H9 (cell line): ENCODE measurements at regions not wholly inside any gene's neighbourhood (a gene's known extent, or its start where the extent isn't known, plus 50 kb on each side); places are given as distances from the start of the nearest gene placed in this dataset.

ENCODE experiments used
- DNase-seq: peaks from one replicate; pipeline ENCODE4 v3.0.0-alpha.2; 2017
- H2AFZ ChIP-seq: one replicate; pipeline ENCODE4 v1.6.1; 2013; ENCODE audit warnings: mild to moderate bottlenecking, low read length, control low read depth, moderate library complexity
- H2AK5ac ChIP-seq: 2 replicates; pipeline ENCODE4 v1.6.1; 2013; ENCODE audit warnings: low read length, control low read depth, mixed read lengths; ENCODE audit not compliant: insufficient read length
- H2BK120ac ChIP-seq: one replicate; pipeline ENCODE4 v1.6.1; 2013; ENCODE audit warnings: low read depth, mild to moderate bottlenecking, low read length, control low read depth, inconsistent platforms; ENCODE audit not compliant: poor library complexity, severe bottlenecking
- H2BK12ac ChIP-seq: 2 replicates; pipeline ENCODE4 v1.6.1; 2013; ENCODE audit warnings: low read length, control low read depth, mixed read lengths, low read depth; ENCODE audit not compliant: insufficient read length
- H2BK15ac ChIP-seq: 2 replicates; pipeline ENCODE4 v1.6.1; 2013; ENCODE audit warnings: low read depth, low read length, control low read depth
- H2BK20ac ChIP-seq: one replicate; pipeline ENCODE4 v1.6.1; 2013; ENCODE audit warnings: low read depth, mild to moderate bottlenecking, low read length, control low read depth, inconsistent platforms; ENCODE audit not compliant: poor library complexity, severe bottlenecking
- H2BK5ac ChIP-seq: 2 replicates; pipeline ENCODE4 v1.6.1; 2013; ENCODE audit warnings: low read length, control low read depth, mixed read lengths; ENCODE audit not compliant: insufficient read length
- H3K14ac ChIP-seq: 2 replicates; pipeline ENCODE4 v1.6.1; 2013; ENCODE audit warnings: low read length, control low read depth; ENCODE audit not compliant: insufficient read depth
- H3K18ac ChIP-seq: 2 replicates; pipeline ENCODE4 v1.6.1; 2013; ENCODE audit warnings: low read depth, mild to moderate bottlenecking, mixed read lengths, low read length, control low read depth; ENCODE audit not compliant: insufficient read length
- H3K23ac ChIP-seq: 2 replicates; pipeline ENCODE4 v1.6.1; 2013; ENCODE audit warnings: low read length, control low read depth, mixed read lengths, low read depth; ENCODE audit not compliant: insufficient read length
- H3K23me2 ChIP-seq: 2 replicates; pipeline ENCODE4 v1.6.1; 2013; ENCODE audit warnings: low read depth, mild to moderate bottlenecking, mixed read lengths, low read length, control low read depth; ENCODE audit not compliant: insufficient read length, poor library complexity, severe bottlenecking
- H3K27ac ChIP-seq: 2 replicates; pipeline ENCODE4 v1.5.1; 2013; ENCODE audit warnings: low read length, control low read depth, mixed read lengths, low read depth; ENCODE audit not compliant: insufficient read length
- H3K27me3 ChIP-seq: 2 replicates; pipeline ENCODE4 v1.6.1; 2013; ENCODE audit warnings: low read length, control low read depth, inconsistent platforms; ENCODE audit not compliant: insufficient read depth
- H3K4ac ChIP-seq: 2 replicates; pipeline ENCODE4 v1.6.1; 2013; ENCODE audit warnings: low read depth, mild to moderate bottlenecking, control low read depth, inconsistent platforms, low read length, moderate library complexity
- H3K4me1 ChIP-seq: 2 replicates; pipeline ENCODE4 v1.6.1; 2013; ENCODE audit warnings: low read length, control low read depth, inconsistent platforms; ENCODE audit not compliant: insufficient read depth
- H3K4me2 ChIP-seq: 2 replicates; pipeline ENCODE4 v1.6.1; 2013; ENCODE audit warnings: low read length, control low read depth, mixed read lengths; ENCODE audit not compliant: insufficient read length, insufficient read depth
- H3K56ac ChIP-seq: 2 replicates; pipeline ENCODE4 v1.6.1; 2013; ENCODE audit warnings: low read depth, mild to moderate bottlenecking, mixed read lengths, low read length, control low read depth; ENCODE audit not compliant: insufficient read length
- H3K79me1 ChIP-seq: 2 replicates; pipeline ENCODE4 v1.6.1; 2013; ENCODE audit warnings: low read depth, mild to moderate bottlenecking, moderate library complexity, low read length, control low read depth, inconsistent platforms; ENCODE audit not compliant: insufficient read depth, poor library complexity, severe bottlenecking
- H3K79me2 ChIP-seq: 2 replicates; pipeline ENCODE4 v1.6.1; 2013; ENCODE audit warnings: low read length, control low read depth, inconsistent platforms; ENCODE audit not compliant: insufficient read depth
- H3K9ac ChIP-seq: 2 replicates; pipeline ENCODE4 v1.6.1; 2013; ENCODE audit warnings: low read length, control low read depth, mixed read lengths; ENCODE audit not compliant: insufficient read length; ENCODE audit errors: extremely low read depth
- H3K9me3 ChIP-seq: one replicate; pipeline ENCODE4 v1.6.1; 2013; ENCODE audit warnings: low read depth, low read length, inconsistent platforms; ENCODE audit not compliant: control insufficient read depth
- H3T11ph ChIP-seq: one replicate; pipeline ENCODE4 v1.6.1; 2013; ENCODE audit warnings: mild to moderate bottlenecking, low read length, control low read depth, inconsistent platforms
- H4K20me1 ChIP-seq: one replicate; pipeline ENCODE4 v1.6.1; 2013; ENCODE audit not compliant: control insufficient read depth, insufficient read length, insufficient read depth
- H4K5ac ChIP-seq: 2 replicates; pipeline ENCODE4 v1.6.1; 2013; ENCODE audit warnings: low read depth, mild to moderate bottlenecking, mixed read lengths, low read length, control low read depth; ENCODE audit not compliant: insufficient read length
- H4K8ac ChIP-seq: replicated peaks from 2 replicates; pipeline ENCODE4 v1.6.1; 2013; ENCODE audit warnings: low read length, control low read depth, mixed read lengths, low read depth; ENCODE audit not compliant: insufficient read length
- H4K91ac ChIP-seq: 2 replicates; pipeline ENCODE4 v1.6.1; 2013; ENCODE audit warnings: low read depth, mild to moderate bottlenecking, moderate library complexity, mixed read lengths, low read length, control low read depth; ENCODE audit not compliant: insufficient read length
- H3K27ac Mint-ChIP-seq, 3 experiments: 2 replicates in 2 of 3; 3 replicates in 1 of 3; pipeline ENCODE4 v1.8.0; 2020 to 2021; ENCODE audit warnings: mixed read lengths in 3 of 3, mild to moderate bottlenecking in 1 of 3, moderate library complexity in 1 of 3
- H3K27me3 Mint-ChIP-seq: 2 replicates; pipeline ENCODE4 v1.8.0; 2021; ENCODE audit warnings: low read depth, mild to moderate bottlenecking, moderate library complexity, mixed read lengths
- H3K36me3 Mint-ChIP-seq, 3 experiments: 2 replicates in 2 of 3; 3 replicates in 1 of 3; pipeline ENCODE4 v1.8.0; 2020 to 2021; ENCODE audit warnings: low read depth in 3 of 3, mixed read lengths in 3 of 3; ENCODE audit not compliant: insufficient read depth in 1 of 3
- H3K4me1 Mint-ChIP-seq, 2 experiments: 2 replicates each; pipeline ENCODE4 v1.8.0; 2020; ENCODE audit warnings: mixed read lengths in 2 of 2
- H3K4me3 Mint-ChIP-seq, 2 experiments: 2 replicates in 1 of 2; 3 replicates in 1 of 2; pipeline ENCODE4 v1.8.0; 2020 to 2021; ENCODE audit warnings: mild to moderate bottlenecking in 2 of 2, mixed read lengths in 2 of 2, moderate library complexity in 1 of 2
- H3K9me3 Mint-ChIP-seq, 2 experiments: 2 replicates in 1 of 2; 3 replicates in 1 of 2; pipeline ENCODE4 v1.8.0; 2020; ENCODE audit warnings: mild to moderate bottlenecking in 2 of 2, mixed read lengths in 2 of 2, moderate library complexity in 1 of 2
- CTCF ChIP-seq: fragments of 200-600 bp; sonication (generic); conservative IDR thresholded peaks from 3 replicates; pipeline ENCODE4 v1.8.0; 2021; ENCODE audit warnings: antibody characterized with exemption, mild to moderate bottlenecking
- WGBS: extraction: QIAGEN DNeasy Blood & Tissue Kit; methylation state at CpG from one replicate; pipeline ENCODE4 v1.1.7; 2013; ENCODE audit warnings: missing lambda C conversion rate, low lambda C conversion rate, mixed read lengths; ENCODE audit not compliant: insufficient read length; ENCODE audit errors: extremely low coverage; 5-methylcytosine and 5-hydroxymethylcytosine counted together

DNA sequence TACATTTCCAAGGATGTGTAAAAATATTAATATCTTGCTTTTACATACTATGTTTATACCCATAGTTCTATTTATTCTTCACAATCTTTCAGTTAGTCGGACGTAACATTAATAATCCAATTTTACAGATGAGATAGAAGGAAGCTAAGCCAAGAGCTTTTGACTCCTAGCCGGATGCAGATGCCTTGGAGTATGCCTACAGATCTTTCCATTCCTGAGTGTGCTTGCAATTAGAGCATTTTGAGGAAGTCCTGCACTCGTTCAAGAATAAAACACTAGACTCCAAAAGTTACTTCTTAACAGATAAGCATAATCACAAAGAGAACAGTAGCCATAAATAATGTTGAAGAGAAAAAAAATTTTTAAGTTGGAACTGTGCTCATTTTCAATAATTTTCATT, 337.6 kb upstream of the CLEC14A start:
- H3K79me2 ChIP-seq: no peaks in the 10 kb centered on the region

More for the DNA sequence above, 337.6 kb upstream of the CLEC14A start:
- peaks cover 22% of the 10 kb centered on the region for H3K27me3 Mint-ChIP-seq
- H3K9ac ChIP-seq: no peak overlapping the region
- no peak overlapping the region for H2BK120ac ChIP-seq
- H2AK5ac ChIP-seq: no peak overlapping the region
- no peak overlapping the region for H3K56ac ChIP-seq
- no peaks in the 10 kb centered on the region for H3K36me3 Mint-ChIP-seq
- 0 out of 5 replicates have a peak, but pooled peaks cover 0 to 3% of the 10 kb centered on the region in 2 experiments for H3K9me3 Mint-ChIP-seq
- no peaks in the 10 kb centered on the region for H4K20me1 ChIP-seq
- no peaks in the 10 kb centered on the region for H3K9me3 ChIP-seq
- no peak overlapping the region for H4K8ac ChIP-seq
- H3K79me1 ChIP-seq: no peaks in the 10 kb centered on the region
- TF ChIP-seq CTCF: no peak
- H2BK5ac ChIP-seq: no peak overlapping the region
- H3K27ac Mint-ChIP-seq: no peak overlapping the region
- H3K4me2 ChIP-seq: no peak overlapping the region
- H3T11ph ChIP-seq: no peak overlapping the region
- no peak overlapping the region for H3K14ac ChIP-seq
- H4K91ac ChIP-seq: no peak overlapping the region
- WGBS: no CpG with 5 or more reads among the region's 4 CpGs
- DNase-seq: no peak
- no peak overlapping the region for H3K4ac ChIP-seq
- no peak overlapping the region for H3K18ac ChIP-seq
- no peak overlapping the region for H2AFZ ChIP-seq
- no peak overlapping the region for H2BK20ac ChIP-seq
- no peak overlapping the region for H3K27ac ChIP-seq
- no peak overlapping the region for H4K5ac ChIP-seq
- no peak overlapping the region for H3K4me3 Mint-ChIP-seq
- no peak overlapping the region for H2BK12ac ChIP-seq
- no peak overlapping the region for H2BK15ac ChIP-seq
- H3K23ac ChIP-seq: no peak overlapping the region
- no peaks in the 10 kb centered on the region for H3K27me3 ChIP-seq
- peaks cover 0 to 3% of the 10 kb centered on the region in 2 experiments; a peak in 1 of 4 replicates for H3K4me1 Mint-ChIP-seq
- H3K4me1 ChIP-seq: no peaks in the 10 kb centered on the region
- H3K23me2 ChIP-seq: no peaks in the 10 kb centered on the region
